ACC112 (cell line): ENCODE measurements at regions not wholly inside any gene's neighbourhood (a gene's known extent, or its start where the extent isn't known, plus 50 kb on each side); places are given as distances from the start of the nearest gene placed in this dataset.
"Not testable (repeated sequence)": the region's sequence is repeated elsewhere in the genome, so short reads cannot be mapped to it uniquely, and the experiment has no call there.

Source experiments
- H2AFZ ChIP-seq: fragments of 200-600 bp; sonication (generic); one replicate; pipeline ENCODE4 v1.6.0; 2017; ENCODE audit warnings: antibody characterized with exemption, low read length; ENCODE audit not compliant: unreplicated experiment
- H3K27ac ChIP-seq: fragments of 200-600 bp; sonication (generic); 2 replicates; pipeline ENCODE4 v1.5.1; 2014; ENCODE audit warnings: low read depth, mild to moderate bottlenecking, antibody characterized with exemption, low read length, moderate library complexity
- H3K27me3 ChIP-seq: fragments of 200-600 bp; sonication (generic); 2 replicates; pipeline ENCODE4 v1.6.1; 2014; ENCODE audit warnings: mild to moderate bottlenecking, antibody characterized with exemption, low read length, moderate library complexity, mixed read lengths; ENCODE audit not compliant: insufficient read depth
- H3K36me3 ChIP-seq: fragments of 200-600 bp; sonication (generic); 2 replicates; pipeline ENCODE4 v1.6.1; 2016; ENCODE audit warnings: mild to moderate bottlenecking, antibody characterized with exemption, low read length, moderate library complexity, mixed read lengths; ENCODE audit not compliant: insufficient read depth
- H3K4me1 ChIP-seq: fragments of 200-600 bp; sonication (generic); one replicate; pipeline ENCODE4 v1.6.1; 2016; ENCODE audit warnings: low read length, mixed read lengths; ENCODE audit not compliant: insufficient read depth, unreplicated experiment, control insufficient read depth
- H3K4me3 ChIP-seq: fragments of 200-600 bp; sonication (generic); 2 replicates; pipeline ENCODE4 v1.5.1; 2014; ENCODE audit warnings: mild to moderate bottlenecking, low read depth, low read length
- H3K79me2 ChIP-seq: fragments of 200-600 bp; sonication (generic); one replicate; pipeline ENCODE4 v1.6.0; 2016; ENCODE audit warnings: low read length; ENCODE audit not compliant: control insufficient read depth, unreplicated experiment, insufficient read depth

DNA sequence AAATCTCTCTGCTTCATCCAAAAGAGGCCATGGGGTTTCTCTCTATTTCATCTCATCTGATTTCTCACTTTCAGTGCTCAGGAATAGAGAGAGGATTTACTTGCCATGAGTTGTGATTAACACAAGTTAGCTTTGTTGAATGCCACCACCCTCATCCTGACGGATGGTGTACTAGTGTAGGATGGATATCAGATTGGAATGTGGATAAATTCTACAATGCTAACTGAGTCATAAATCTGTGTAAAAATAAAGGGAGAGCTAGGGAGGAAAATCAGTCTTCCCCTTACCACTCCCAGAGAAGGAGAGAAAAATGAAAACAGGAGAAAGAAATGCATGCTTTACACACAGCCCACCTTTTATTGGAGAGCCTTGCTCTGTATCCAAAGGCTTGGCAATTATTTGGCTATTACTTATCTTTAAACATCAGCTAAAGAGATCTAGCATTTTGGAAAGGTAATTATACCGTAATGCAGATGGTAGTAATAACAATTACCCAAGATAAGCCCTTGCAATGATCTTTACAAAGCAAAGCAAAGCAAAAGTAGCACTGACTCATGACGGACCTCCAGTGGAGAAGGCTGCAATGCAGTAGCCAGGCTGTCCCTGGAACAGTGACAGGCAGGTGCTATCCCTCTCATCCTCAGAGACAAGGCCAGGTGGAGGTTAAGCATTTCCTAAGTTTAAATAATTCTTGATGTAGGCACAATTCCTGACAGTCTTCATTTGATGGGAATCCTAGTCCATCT lies 306.3 kb upstream of the PPARGC1A start:
- Histone ChIP-seq H3K27me3 (no peaks in the 10 kb centered on the region), H3K4me3 (no peak overlapping the region), H3K36me3 (no peaks in the 10 kb centered on the region), H3K79me2 (no peaks in the 10 kb centered on the region), H3K27ac (no peak overlapping the region), H3K4me1 (no peaks in the 10 kb centered on the region), H2AFZ (no peak overlapping the region)

DNA sequence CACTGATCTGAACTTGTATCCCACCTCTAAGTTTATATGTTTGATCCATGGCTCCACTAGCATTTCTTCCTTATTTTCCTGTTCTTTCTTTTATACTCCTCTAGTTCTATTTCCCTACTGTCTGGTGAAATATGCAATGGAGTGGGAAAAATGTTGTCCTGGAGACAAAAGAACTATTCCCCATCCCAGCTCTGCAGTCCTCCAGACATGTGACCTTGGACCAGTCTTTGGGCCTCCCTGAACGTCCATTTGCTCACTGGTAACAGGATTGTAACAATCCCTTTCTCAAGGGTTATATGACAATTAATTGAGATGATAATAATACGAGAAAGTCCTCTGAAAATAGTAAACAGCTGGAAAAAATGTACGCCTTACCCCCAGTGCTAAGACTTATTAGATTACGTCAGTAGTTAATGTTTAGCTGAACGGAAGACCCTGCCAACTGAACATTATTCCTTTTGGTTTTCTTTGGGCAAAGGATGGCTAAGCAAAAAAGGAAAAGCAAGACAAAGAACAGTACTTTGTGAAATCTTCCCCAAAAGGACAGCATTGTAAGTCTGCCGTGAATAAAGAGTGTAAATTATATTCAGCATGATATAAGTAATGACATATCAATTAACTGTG lies 302.3 kb upstream of the PPARGC1A start:
- Histone ChIP-seq H3K4me3 (no peak overlapping the region), H2AFZ (no peak overlapping the region), H3K36me3 (no peaks in the 10 kb centered on the region), H3K4me1 (no peaks in the 10 kb centered on the region), H3K27ac (no peak overlapping the region), H3K79me2 (no peaks in the 10 kb centered on the region), H3K27me3 (no peaks in the 10 kb centered on the region)

- Histone ChIP-seq H3K4me3 (no peak overlapping the region), H3K27me3 (no peaks in the 10 kb centered on the region), H3K79me2 (no peaks in the 10 kb centered on the region), H3K4me1 (no peaks in the 10 kb centered on the region), H3K36me3 (no peaks in the 10 kb centered on the region), H3K27ac (no peak overlapping the region), H2AFZ (no peak overlapping the region)
These were observed 301.2 kb upstream of the PPARGC1A start for GRCh38 chr4:24190761-24191695.

- H3K4me1 ChIP-seq, result no peaks in the 10 kb centered on the region
- no peak overlapping the region for H2AFZ ChIP-seq
- H3K4me3 ChIP-seq, result no peak overlapping the region
These were observed 298.6 kb upstream of the PPARGC1A start for GRCh38 chr4:24188459-24188858.

DNA sequence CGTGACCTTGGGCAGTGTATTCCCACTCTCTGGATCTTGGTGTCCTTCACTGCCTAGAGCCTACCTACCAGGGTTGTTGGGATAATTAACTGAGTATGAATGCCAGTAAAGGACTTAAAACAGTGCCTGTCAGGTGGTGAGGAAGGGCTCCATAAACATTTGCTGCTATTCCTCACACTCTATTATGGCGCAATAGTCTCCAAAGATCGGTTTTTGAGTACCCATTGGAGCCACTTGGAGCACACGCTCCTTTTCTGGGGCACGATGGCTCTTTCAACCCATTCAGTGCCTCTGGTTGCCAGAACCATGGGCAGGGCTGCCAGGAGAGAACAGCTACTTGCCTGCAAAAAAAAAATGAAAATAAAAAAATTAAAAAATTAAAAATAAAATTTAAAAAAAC lies 296.6 kb upstream of the PPARGC1A start:
- Histone ChIP-seq H3K79me2 (no peaks in the 10 kb centered on the region), H2AFZ (no peak overlapping the region), H3K27me3 (peaks cover 18% of the 10 kb centered on the region; the same call in 1 of the 2 replicates), H3K4me3 (no peak overlapping the region), H3K27ac (no peak overlapping the region), H3K36me3 (no peaks in the 10 kb centered on the region), H3K4me1 (no peaks in the 10 kb centered on the region)

More at GRCh38 chr4:24188459-24188858, 298.6 kb upstream of the PPARGC1A start:
- Histone ChIP-seq H3K36me3 (no peaks in the 10 kb centered on the region), H3K79me2 (no peaks in the 10 kb centered on the region), H3K27ac (no peak overlapping the region), H3K27me3 (0 out of 2 replicates have a peak, but pooled peaks cover 10% of the 10 kb centered on the region)

- H3K4me3 ChIP-seq, result no peak overlapping the region
- no peak overlapping the region for H2AFZ ChIP-seq
- H3K4me1 ChIP-seq, result no peaks in the 10 kb centered on the region
- peaks cover 18% of the 10 kb centered on the region; the same call in 1 of the 2 replicates for H3K27me3 ChIP-seq
- no peaks in the 10 kb centered on the region for H3K36me3 ChIP-seq
- no peak overlapping the region for H3K27ac ChIP-seq
- H3K79me2 ChIP-seq, result no peaks in the 10 kb centered on the region
These were observed 291.2 kb upstream of the PPARGC1A start for GRCh38 chr4:24181005-24181404.

GRCh38 chr4:24180586-24180985 lies 290.7 kb upstream of the PPARGC1A start:
- H3K36me3 ChIP-seq, result no peaks in the 10 kb centered on the region
- no peak overlapping the region for H3K27ac ChIP-seq
- H2AFZ ChIP-seq, result no peak overlapping the region
- H3K79me2 ChIP-seq, result no peaks in the 10 kb centered on the region
- H3K4me3 ChIP-seq, result no peak overlapping the region
- no peaks in the 10 kb centered on the region for H3K4me1 ChIP-seq
- peaks cover 18% of the 10 kb centered on the region; the same call in 1 of the 2 replicates for H3K27me3 ChIP-seq

DNA sequence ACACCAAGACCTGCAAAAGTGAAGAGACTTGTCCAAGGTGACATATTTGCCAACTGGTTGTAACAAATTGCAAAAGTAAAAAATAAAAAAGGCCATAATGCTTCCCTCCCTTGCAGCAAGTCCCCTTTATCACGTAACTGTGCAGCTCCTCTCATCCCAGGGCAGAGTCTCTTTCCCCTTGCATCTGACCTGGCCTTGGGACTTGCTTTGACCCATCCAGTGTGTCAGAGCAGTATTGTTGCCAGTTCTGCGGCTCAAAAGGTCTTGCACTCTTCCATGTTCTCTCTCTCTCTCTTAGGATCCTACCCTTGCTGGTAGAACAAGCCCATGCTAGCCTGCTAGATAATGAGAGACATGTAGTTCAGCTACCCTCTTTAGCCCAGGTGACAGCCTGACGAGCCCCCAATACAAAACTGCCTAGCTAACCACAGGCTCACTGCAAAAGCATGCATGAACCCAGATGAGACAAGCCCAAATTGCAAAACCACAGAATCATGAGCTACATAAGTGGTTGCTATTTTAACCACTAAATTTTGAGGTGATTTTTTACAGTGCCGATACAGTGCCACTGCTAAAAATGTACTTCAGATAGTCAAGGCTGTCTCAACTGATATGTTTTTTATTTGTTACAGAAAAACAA lies 289.5 kb upstream of the PPARGC1A start:
- no peaks in the 10 kb centered on the region for H3K79me2 ChIP-seq
- no peak overlapping the region for H3K4me3 ChIP-seq
- no peak overlapping the region for H2AFZ ChIP-seq
- H3K4me1 ChIP-seq, result no peaks in the 10 kb centered on the region
- H3K36me3 ChIP-seq, result no peaks in the 10 kb centered on the region
- H3K27ac ChIP-seq, result no peak overlapping the region
- peaks cover 16% of the 10 kb centered on the region; the same call in 1 of the 2 replicates for H3K27me3 ChIP-seq

DNA sequence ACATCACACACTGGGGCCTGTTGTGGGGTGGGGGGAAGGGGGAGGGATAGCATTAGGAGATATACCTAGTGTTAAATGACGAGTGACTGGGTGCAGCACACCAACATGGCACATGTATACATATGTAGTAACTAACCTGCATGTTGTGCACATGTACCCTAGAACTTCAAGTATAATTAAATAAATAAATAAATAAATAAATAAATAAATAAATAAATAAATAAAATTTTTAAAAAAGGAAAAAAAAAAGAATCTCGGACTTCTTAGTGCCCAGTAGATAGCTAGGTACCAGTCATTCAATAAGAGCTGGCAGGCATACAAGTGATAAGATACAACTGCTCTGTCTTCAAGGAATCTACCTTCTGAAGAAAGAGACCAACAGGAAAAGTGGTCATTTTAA lies 287.6 kb upstream of the PPARGC1A start:
- H3K36me3 ChIP-seq, H3K4me3 ChIP-seq, H2AFZ ChIP-seq, H3K4me1 ChIP-seq, H3K79me2 ChIP-seq, H3K27me3 ChIP-seq, H3K27ac ChIP-seq: not testable (repeated sequence)

DNA sequence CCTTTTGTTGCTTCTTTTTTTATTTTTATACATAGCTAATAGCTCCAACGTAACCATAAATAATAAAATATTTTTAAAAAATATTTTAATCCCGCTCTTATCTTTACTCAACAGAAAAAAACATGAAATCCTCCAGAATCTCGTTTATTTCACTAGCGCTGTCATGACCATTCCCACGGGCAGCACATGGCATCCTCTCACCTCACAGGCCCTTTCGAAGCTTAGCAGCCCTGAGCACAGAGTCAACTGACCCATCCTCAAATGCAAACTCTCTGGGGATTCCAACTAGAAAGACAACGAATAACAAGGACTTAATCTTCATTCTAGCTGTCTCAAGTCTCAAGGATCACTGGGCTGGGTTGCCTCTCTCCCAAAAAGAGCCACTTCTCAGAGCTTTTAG lies 285.9 kb upstream of the PPARGC1A start:
- Histone ChIP-seq H3K27me3 (no peaks in the 10 kb centered on the region), H3K79me2 (no peaks in the 10 kb centered on the region), H2AFZ (no peak overlapping the region), H3K4me3 (no peak overlapping the region), H3K27ac (no peak overlapping the region), H3K4me1 (no peaks in the 10 kb centered on the region), H3K36me3 (no peaks in the 10 kb centered on the region)
